Inflammatory macrophage treated with lipopolysaccharide for 1 hour (primary cell): ENCODE measurements at regions not wholly inside any gene's neighbourhood (a gene's known extent, or its start where the extent isn't known, plus 50 kb on each side); places are given as distances from the start of the nearest gene placed in this dataset.

ENCODE experiments used
- DNase-seq, 2 donors: peaks; one replicate each; pipeline ENCODE4 v3.0.0-alpha.2; 2020 to 2022

- DNase-seq: no peak
These were observed 51.3 kb upstream of the EIF2S2 start for GRCh38 chr20:34163307-34163706.

- DNase-seq: no peak
These were observed 52.4 kb upstream of the EIF2S2 start for GRCh38 chr20:34164381-34164984.

DNA sequence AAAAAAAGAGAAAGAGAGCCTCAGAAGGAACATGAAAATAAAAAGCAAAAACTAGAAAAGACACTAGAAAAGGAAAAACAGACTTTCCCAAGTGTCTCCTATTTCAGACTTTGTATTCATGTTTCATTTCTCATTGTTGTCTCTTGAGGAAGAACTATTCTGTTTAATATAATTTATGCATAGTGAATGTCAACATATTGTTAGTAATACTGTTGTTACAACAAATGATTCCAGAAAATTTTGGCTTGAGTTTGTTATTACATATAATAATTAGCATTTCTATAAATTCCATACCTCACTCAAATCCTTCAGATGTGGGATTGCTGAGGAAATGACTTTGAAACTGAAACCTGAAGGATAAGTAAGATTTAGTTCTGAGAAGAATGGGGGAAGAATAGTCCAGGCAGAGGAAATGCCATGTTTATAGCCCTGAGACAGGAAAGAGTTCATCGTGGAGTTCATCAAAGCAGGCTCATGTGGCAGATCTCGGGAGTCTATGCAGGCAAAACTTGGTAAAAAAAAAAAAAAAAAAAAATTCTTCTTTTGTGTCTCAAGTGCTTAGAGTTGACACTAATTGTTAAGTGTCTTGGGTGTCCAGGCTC, 53.1 kb upstream of the EIF2S2 start:
- no peak for DNase-seq

GRCh38 chr20:34171640-34172039, 59.6 kb upstream of the EIF2S2 start:
- no peak for DNase-seq

DNA sequence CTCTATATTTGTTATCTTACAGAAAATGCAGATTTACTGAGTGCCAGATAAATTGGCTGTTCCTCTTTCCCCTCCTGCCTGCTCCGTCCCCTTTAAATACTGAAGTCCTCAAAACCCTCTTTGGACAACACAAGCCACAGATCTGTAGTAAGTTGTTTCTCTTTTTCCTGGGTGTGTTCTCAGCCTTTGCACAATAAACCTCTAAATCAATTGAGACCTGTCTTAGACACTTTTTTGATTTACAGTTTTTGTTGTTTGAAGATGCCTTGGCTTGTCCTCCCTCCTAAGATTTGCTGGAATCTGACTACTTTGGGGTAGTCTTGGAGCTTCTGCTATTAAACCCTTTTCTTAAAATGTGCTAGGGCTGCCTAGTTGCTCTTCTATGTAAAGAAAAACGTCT, 60.9 kb upstream of the EIF2S2 start:
- DNase-seq: no peak

- no peak for DNase-seq
These were observed 63.0 kb upstream of the EIF2S2 start for GRCh38 chr20:34175079-34175478.

- DNase-seq: peak in 1 of 2 donors; percentile 30
These were observed 63.8 kb upstream of the EIF2S2 start for GRCh38 chr20:34175879-34176278.

- DNase-seq: no peak
These were observed 64.2 kb upstream of the ASIP start for GRCh38 chr20:34177052-34177451.

GRCh38 chr20:34179637-34180360, 61.4 kb upstream of the ASIP start:
- no peak for DNase-seq

GRCh38 chr20:34180460-34181120, 60.6 kb upstream of the ASIP start:
- DNase-seq: no peak

GRCh38 chr20:34181484-34181883, 59.7 kb upstream of the ASIP start:
- no peak for DNase-seq

DNA sequence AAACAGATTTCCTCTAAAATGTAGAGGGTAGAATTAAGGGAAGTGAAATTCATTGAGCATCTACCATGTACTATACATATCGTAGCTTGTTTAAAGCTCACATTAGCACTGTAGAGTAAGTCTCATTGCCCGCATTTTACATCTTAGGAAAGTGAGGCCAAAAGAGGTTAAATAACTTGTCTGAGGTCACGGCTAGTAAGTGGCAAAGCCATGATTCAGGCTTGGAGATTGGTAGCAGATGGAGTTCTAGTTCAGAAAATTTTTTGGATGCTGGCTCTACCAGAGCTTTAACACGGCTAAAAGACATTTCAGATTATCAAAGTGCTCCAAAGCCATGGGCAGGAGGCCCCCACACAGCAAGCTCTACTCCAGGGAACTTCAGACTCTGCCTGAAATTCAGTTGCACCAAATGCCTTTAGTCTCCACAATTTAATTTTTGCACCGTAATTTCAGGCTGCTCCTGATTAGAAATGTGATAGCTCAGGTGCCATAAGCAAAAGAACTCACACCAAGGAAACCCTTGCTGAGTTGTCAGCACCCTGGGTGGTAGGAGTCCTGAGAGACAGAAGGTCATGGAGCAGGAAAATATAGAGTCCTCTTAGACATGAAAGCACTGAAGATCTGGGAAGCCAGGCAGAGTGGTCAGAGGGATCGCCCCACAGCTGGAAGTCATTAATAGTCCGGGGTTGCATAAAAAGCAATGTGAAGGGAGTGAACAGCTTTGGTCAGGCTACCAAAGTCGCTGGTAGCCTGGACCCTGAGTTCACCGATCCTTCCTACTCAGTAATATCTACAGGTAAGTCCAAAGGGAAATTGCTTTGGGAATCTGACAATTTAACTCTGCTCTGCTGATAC, 55.2 kb upstream of the ASIP start:
- no peak for DNase-seq

DNA sequence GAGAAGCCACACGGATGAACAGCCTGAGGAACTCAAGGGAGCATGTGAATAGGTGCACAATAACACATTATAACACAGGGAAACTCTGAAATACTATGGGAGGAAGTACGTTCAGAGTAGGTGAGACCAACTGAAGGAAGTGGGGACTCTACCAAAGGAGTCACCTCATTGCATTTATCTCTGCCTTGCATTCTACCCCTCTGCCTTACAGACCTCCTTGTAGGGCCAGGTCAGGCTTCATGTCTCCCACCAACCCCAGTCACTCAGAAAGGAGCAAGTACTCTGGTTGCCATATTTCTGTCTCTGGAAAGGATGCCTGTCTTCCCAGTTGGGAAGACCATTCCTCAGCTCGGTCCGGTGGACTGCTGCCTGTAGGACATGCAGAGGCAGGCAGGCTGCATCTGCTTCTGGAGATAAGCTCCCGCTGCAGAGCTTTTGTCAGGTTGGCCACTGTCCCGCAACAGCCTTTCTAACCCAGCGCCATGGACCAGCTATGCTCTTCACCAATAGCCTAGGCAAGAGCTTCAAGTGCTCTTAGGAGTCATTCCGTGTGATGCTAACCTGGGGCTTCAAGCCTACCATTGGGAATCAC, 51.6 kb upstream of the ASIP start:
- DNase-seq: no peak

DNA sequence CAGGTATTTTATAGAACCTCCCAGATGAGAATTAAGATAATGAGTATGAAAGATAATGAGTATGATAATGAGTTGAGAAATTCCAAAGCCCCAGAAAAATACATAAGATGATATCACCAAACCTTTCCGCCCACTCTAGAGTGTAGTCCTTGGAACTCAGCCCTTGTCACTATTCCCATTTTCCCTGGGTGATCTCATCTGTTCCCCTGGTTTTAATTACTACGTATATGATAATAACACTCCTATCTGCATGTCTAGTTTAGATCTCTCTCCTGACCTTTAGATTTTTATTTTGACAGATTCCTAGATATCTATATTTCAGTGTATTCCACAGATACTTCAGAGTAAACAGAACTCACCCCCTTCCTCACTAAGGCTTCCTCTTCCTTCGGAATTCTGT, 51.0 kb upstream of the ASIP start:
- DNase-seq: no peak

- DNase-seq: peak; percentile 51 to 67
These were observed 50.5 kb upstream of the ASIP start for GRCh38 chr20:34190679-34191090.
